ENCODE measurements at regions not wholly inside any gene's neighbourhood (a gene's known extent, or its start where the extent isn't known, plus 50 kb on each side); places are given as distances from the start of the nearest gene placed in this dataset.

DNA sequence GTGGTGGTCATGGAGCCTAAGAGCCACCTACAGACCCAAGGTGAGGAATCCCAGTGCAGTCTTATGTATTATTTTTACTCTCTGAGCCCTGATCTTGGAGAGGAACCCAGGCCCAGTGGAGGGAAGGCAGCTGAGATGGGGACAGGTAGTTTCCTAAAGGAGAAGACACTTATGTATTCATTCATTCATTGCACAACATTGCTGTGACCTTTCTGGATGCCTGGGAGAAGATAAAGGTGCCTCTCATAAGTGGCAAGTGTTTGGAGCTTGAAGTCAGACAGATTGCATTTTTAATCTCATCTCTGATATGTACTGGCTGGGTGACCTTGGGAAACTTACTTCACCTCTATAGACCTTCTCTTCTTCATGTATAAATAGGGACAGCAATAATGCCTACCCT is 111.1 kb downstream of the CEBPB start:
- DNase-seq, result no peak

DNA sequence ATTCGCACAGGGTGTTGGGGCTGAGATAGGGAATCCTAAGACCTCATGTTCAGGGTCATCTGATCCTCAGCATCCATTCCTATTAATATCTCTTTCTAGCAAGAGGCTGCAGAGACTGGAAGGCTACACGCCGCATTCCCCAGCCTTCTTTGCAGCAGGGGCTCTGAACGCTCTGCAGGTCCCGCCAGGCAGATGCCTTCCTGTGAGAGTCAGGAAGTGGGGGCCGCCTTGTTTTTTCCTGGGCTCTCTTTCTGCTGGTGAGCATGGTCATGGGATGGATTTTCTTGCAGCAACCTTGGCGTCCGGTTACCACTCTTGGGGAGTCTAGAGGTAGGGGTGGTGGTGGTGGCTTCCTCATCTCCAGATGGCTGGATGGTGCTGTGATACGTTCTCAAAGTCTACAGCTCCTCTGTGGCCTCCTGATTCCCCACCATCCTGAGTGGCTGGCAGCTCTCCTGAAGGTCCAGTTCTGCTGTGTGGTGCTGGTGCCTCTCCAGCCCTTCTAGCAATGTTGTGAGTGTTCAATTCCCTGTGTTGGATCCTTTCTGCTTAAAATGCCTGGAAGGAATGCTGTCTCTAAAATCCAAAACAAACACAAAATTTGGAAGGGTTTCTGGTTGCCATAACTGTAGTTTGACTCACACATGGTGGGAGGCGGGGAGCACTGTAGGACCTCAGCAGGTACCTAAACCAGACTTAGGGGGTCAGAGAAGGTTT is 111.9 kb downstream of the CEBPB start:
- DNase-seq, result no peak

DNA sequence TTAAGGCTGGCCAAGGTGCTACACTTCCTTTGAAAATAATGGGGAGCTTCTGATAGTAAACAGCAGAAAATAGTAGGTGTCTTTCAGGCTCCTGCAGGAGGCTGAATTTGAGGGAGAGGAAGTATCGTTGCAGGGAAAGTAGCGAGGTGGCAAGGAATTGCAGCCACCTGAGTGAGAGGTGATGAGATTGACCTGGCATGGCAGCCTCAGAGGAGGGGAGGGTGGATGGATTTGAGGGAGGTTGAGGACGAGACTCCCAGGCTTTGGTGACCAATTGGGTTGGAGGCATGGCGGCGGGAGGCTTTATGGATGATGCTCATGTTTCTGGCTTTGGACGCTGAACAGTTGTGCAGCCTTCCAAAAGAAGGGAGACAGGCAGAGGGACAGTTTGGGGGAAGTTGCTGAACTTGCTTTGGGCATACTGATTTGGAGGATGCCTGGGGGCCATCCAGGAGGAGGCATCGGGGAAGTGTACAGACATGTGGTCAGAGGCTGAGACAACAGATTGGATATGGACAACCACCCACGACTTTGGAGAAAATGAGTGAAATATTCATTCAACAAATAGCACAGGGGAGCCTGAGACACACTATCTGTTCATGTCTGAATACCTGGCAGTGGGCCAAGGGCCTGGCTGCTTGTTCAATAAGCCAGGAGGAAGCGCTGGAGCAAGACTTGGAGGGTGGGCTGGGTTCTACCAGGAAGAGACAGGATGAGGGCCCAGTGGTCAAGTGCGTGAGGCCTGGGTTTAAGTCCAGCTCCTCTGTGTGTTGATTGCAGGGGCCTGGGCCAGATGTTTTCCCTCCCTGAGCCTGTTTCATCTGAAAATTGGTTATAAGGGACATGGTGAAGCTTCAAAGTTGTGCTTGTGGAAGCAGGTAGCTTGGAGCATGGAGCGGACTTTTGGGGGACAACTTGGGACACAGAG is 113.2 kb downstream of the CEBPB start:
- no peak for DNase-seq

- DNase-seq, result no peak
Observed at GRCh38 chr20:50304501-50304856, 113.8 kb downstream of the CEBPB start.

DNA sequence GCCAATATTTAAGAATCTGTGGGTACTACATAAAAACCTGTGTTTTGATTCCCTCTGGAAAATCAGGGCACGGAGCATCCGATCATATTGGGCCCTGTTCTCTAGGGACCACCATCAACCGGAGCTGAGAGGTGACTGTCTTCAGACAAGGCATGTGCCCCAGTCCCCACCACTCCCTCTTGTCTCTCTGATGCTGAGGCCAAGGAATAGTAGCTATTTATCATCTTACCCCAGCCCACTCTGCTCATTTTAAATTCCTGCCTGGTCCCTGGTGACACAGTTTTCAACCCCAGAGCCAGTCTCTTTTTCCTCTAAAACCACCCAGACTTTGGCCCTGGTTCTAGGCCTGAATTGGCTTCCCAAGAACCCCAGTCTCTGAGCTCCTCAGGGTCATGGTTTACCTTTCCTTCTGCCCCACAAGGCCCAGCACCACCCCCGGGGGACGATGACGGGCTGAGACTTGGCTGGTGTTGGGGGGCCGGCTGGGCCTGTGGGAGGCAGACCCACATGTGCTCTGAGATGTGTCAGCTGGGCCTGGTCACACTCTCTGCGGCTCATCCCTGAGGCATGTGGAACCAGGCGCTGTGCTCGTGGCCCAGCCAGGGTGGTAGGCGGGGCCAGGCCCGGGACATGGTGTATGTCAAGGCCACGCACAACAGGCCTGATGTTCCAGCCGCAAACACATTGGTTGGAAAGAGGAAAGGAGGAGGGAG is 114.4 kb downstream of the CEBPB start:
- no peak for DNase-seq

DNA sequence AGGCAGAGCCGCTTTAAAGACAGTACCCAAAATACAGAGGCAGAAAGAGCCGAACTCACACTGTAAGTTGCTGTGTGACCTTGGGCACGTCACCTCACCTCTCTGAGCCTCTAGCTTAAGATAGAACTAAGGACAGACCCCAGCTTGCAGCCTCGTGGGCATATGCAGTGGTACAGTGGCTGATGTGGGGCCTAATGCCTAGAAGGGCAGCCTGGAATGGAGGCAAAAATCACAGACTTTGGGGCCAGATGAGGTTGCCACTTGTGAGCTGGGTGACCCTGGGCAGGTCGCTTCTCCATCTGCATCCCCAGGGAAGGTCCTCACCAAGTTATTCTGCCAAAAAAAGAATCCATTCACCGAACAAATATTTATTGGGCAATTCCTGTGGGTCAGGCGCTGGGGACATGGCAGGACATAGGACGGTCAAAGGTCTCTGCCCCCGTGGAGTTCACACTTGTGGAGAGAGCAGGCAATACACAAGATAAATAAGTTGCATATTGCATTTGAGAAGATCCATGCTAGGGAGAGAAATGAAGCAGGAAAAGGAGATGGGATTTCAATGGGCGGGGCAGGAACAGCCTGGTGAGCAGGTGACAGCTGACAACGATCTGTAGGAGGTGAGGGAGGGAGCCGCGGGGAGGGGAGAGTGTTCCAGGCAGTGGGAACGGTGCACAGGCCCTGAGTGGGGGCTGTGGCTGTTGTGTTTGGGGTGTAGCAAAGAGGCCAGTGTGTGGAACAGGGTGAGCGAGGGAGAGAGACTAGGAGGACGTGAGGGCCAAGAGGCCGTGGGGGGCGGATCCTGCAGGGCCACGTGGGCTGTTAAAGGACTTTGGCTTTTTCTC is 115.2 kb downstream of the CEBPB start:
- DNase-seq, result no peak

DNA sequence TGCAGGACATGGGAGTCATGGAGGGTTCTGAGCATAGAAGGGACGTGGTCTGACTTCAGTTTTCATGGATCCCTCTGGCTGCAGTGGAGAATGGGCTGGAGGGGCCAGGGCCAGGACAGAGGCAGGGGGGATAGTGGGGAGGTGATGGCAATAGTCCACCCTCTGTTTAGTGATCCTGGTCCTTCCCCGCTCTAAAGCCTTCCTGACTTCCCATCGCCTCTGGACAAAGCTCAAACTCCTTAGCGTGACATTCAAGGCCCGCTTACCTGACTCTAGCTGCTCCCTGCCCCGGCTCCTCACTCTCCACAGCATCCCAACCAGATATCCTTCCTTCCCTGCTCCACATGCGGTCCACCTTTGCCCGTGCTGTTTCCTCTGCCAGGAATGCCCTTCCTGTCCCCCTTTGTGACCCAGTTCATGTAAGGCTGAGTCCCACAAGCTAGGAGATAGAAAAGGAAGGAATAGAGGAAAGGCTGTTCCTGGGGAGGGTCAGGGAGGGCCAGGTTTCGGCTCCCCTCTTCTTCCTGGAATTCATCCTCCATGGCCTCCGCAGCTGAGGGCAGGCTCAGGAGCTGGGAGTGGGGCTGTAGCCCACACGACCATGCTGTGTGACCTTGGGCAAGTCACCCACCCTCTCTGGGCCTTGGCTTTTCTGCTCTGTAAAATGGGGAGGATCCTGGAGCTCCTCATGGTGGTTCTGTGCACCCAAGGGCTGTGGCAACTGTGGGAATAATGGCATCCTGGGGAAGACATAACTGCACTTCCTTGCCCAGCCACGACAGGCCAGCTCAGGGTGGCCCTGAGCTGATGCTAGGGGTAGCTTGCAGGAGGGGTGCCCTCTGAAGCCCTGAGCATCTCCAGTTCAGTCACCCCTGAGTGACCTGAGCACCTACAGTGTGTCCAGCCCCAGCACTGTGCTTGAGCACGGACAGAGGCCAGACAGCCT is 116.1 kb downstream of the CEBPB start:
- DNase-seq, result no peak

- DNase-seq, result no peak
Observed at GRCh38 chr20:50308166-50308512, 117.5 kb downstream of the CEBPB start.

DNA sequence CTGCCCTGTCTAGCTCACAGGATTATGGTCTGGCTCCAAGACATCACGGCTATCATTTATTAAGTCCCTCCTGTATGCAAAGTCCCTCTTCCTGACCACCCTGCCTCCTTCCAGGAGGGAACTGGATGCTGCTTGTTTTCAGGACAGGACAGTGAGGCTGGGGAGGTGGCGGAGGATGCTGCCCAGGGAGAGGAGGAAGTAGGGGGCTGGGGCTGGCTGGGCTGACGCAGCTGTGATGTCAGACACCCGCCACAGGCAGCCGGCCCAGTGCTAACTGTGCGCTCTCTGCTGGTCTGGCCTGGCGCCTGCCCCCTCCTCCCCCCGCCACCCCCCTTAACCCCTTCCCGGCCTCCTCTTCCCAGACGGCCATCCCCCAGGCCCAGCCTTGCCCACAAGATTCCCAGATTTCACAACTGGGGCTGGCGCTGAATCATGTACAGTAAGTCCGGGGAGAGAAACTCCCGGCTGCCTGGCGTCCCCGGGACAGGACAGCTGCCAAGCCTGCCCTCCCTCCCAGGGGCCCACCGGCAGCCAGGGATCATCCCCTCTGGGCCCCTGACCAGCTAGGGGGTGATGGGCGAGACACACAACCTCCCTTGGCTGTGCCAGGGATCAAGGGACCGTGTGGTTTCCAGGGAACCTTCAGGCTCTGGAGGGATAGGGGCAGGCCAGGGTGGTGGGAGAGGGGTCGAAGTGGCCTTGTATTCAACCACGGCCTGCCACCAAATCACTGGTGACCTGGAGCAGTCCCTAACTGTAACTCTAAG is 118.1 kb downstream of the CEBPB start:
- no peak for DNase-seq

GRCh38 chr20:50309280-50309763 is 118.7 kb downstream of the CEBPB start:
- DNase-seq, result no peak

DNA sequence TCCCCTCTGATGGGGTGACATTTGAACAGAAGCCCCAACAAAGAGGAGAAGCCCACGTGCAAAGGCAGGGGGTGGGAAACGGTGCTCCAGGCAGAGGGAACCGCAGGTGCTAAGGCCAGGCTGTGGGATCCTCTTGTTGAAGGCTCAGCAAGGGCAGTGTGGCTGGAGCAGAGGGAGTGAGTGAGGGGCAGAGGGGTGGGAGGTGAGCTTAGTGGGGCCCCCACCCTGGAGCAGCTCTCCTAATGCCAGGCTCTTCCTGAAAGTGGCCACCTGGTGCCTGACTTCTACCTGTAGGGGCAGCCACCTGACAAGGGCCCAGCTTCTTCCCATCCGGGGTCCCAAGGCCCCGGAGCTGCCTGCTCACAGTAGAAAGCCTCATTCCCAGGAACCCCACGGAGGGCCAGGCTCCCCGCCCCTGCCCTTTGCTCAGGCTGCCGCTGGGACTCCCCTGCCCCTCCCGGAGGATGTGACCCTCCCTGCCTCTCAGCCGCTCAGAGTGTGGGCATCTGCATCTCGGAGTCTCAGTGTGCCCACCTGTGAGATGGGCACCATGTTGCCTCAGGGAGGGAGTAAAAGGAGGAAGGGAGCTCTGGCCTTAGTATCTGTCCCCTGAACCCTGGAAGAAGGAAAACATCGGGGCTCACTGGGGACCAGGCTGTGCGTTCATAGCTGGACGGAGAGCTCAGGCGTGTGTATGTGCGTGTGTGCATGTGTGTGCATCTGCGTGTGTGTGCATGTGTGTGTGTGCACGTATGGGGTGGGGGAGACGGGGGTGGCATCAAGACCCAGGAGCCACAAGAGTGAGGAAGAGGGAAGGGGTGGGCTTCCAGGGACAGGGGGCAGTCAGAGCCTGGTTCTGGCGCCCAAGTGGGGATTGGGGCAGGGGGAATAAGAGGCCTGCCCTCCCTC is 119.4 kb downstream of the CEBPB start:
- no peak for DNase-seq

DNA sequence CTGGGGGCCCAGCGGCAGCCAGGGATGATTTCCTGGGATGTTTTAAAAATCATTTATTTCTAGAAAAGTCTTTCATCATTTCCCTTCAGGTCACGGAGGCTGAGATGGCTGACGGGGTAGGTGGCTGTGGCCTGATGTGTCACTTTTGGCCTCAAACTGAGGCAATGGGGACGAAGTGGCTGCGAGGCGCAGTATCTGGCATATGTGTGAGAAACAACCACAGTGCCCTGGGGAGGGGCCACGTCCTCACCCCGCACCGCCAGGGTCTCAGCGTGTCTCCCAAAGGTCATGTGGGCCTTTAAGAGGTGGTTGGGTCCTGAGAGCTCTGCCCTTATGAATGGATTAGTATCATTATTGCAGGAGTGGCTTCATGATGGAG is 120.0 kb downstream of the CEBPB start:
- DNase-seq, result no peak

GRCh38 chr20:50311308-50312001 is 120.8 kb downstream of the CEBPB start:
- no peak for DNase-seq

DNA sequence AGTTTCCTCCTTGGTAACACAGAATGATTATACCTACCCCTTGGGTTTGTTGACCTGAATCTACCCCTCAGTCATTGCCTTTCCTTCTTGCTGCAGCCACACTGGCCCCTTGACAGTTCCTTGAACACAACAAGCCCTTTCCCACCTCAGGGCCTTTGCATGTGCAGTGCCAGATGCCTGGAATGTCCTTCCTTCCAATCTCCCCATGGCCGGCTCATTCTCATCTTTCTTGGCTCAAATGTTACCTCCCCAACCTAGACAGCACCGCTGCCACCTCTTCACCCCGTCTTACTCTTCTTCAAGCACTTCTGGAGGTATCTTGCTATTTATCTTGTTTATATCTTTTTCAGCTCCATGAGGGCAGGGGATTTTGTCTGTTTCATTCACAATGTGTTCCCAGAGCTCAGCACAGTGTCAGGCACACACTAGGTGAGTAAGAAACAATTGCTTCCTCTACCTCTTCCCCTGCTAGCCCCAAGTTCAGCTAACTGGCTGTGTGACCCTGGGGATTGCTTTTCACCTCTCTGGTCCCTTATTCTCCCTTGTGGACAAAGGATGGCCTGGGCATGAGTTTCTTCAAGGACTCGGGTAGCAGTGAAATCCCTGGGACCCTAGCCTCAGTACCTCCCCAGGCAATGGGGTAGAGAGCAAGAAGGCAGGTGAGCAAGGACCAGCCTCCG is 121.5 kb downstream of the CEBPB start:
- no peak for DNase-seq

DNA sequence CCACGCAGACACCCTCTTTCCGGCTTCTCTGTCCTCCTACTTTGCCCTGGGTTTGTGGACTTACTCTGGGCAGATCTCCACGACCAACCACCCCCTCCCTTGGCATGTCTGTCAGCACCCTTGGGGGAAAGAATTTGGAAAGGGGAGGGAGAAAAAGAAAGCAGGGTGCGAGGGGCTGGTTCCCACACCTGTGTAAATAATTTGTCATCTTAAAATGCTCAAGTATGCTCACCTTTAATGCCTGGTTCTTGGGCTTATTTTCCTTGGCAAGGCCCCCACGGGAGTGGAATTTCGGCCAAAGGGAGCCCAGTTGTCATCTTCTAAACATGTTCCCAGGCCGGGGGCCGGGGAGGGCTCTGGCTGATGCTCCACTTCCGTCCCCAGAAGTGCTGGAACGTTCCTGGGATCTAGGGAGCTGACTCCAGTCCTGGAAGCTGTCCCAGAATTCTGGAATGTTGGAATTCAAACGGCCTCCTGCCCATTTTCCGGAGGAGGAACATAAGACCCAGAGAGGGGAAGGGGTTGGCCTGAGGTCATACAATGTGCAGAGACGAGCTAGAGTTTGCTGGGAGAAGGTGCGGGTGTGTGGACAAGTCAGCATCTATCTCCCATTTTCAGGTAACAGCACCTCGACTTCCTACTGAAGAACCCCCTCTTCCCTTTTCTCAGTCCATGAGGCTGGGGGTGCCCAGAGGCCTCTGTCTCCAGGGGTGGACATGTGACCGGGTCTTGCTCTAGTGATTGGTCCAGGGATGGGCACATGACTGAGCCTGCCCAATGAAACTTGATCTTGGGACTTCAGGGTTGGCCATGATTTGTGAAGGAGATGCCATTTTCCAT is 122.3 kb downstream of the CEBPB start:
- no peak for DNase-seq

DNA sequence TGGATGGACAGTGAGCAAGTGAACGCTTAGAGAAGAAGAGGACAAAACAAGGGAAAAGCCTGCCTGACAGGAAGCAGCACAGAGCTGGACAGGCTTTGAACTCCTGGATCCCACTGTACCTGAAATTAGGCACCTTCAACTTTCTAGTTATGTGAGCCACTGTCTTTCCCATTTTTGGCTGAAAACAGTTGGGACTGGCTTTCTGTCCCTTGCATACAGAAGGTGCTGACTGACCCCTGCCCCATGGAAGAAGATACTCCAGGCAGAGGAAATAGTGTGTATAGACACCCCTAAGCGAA is 122.8 kb downstream of the CEBPB start:
- DNase-seq, result no peak

- DNase-seq, result no peak
Observed at GRCh38 chr20:50313827-50314677, 123.4 kb downstream of the CEBPB start.
